ENCODE measurements at regions not wholly inside any gene's neighbourhood (a gene's known extent, or its start where the extent isn't known, plus 50 kb on each side); places are given as distances from the start of the nearest gene placed in this dataset.

DNA sequence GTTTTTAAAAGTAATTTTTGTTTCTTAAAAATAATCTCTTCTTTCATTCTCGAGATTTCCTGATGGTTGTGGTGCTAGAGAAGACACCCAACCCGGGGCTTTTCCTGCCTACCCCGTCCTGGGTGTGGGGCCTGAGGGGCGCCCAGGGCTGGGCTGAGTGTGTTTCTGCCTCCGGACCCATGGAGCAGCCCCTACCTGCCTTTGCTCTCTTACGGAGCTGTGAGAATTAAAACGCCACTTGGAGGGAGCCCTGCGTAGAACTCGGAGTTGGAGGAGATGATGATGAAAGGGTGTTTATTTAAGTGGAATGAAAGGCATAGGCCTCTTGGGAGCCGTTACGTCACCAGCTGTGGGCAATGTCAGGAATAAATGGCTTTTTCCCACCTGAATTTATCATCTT is 261.8 kb upstream of the SHH start:
- no peaks in the 10 kb centered on the region for H3K27me3 ChIP-seq (ENCODE audit: control insufficient read depth, insufficient read depth, low read length)
- TF ChIP-seq CTCF (IDR thresholded peaks at IDR 0.05; ENCODE audit: insufficient read depth, low read length, severe bottlenecking), result no peak
- H3K4me3 ChIP-seq (ENCODE audit: low read depth, low read length), result no peak overlapping the region
- DNase-seq (ENCODE audit: low read depth) (no peak), FAIRE-seq (no peak)
- H3K36me3 ChIP-seq (ENCODE audit: control insufficient read depth, insufficient read depth, low read length), result no peaks in the 10 kb centered on the region

DNA sequence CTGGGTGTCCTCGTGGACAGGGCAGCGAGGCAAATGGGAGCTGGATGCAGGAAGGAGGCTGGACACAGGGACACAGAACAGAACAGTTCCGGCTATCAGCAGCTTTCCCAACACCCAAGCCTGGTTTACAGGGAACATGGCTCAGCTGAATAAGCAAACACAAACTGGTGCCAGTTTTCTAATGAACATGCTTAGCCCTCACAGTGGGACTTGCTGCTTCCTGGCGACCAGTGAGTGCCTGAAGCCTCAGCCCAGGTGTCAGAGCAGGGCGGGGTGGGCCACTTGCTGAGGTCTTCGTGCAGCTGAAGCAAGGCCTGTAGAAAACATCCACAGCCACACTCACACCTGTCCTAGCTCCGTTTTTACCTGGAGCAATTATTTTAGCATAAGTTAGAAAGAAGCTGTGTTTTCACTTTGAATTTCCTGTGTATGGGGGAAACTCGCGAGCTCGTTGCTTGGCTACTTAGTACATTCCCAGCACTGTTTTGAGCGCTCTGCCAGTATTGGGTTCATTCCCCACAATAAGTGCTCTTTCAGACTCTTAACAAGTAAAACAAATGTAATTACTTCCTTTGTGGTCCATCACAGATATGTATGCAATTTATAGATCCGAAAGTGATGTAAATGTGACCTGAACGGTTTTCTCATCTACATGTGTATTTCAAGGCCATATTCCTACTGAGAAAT is 261.2 kb upstream of the SHH start:
- no peaks in the 10 kb centered on the region for H3K27me3 ChIP-seq (ENCODE audit: control insufficient read depth, insufficient read depth, low read length)
- no peaks in the 10 kb centered on the region for H3K36me3 ChIP-seq (ENCODE audit: control insufficient read depth, insufficient read depth, low read length)
- no peak for DNase-seq (ENCODE audit: low read depth)
- FAIRE-seq, result no peak
- H3K4me3 ChIP-seq (ENCODE audit: low read depth, low read length), result no peak overlapping the region
- TF ChIP-seq CTCF (IDR thresholded peaks at IDR 0.05; ENCODE audit: insufficient read depth, low read length, severe bottlenecking), result no peak

GRCh38 chr7:156071612-156072011 is 259.3 kb upstream of the SHH start:
- no peak for FAIRE-seq
- no peak for DNase-seq (ENCODE audit: low read depth)
- no peaks in the 10 kb centered on the region for H3K27me3 ChIP-seq (ENCODE audit: control insufficient read depth, insufficient read depth, low read length)
- no peaks in the 10 kb centered on the region for H3K36me3 ChIP-seq (ENCODE audit: control insufficient read depth, insufficient read depth, low read length)
- TF ChIP-seq CTCF (IDR thresholded peaks at IDR 0.05; ENCODE audit: insufficient read depth, low read length, severe bottlenecking), result no peak
- H3K4me3 ChIP-seq (ENCODE audit: low read depth, low read length), result no peak overlapping the region

DNA sequence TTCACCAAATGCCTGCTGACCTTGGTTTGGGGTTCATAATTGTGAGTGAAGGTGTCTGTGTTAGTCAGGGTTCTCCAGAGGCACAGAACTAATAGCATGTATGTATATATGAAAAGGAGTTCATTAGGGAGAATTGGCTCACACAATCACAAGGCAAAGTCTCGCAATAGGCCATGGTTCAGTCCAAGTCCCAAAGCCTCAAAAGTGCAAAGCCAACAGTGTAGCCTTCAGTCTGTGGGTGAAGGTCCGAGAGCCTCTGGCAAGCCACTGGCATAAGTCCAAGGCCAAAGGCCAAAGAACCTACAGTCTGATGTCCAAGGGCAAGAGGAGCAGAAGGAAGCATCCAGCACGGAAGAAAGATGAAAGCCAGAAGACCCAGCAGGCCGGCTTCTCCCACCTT is 257.6 kb upstream of the SHH start:
- no peaks in the 10 kb centered on the region for H3K27me3 ChIP-seq (ENCODE audit: control insufficient read depth, insufficient read depth, low read length)
- no peak overlapping the region for H3K4me3 ChIP-seq (ENCODE audit: low read depth, low read length)
- FAIRE-seq, result no peak
- no peak for DNase-seq (ENCODE audit: low read depth)
- no peaks in the 10 kb centered on the region for H3K36me3 ChIP-seq (ENCODE audit: control insufficient read depth, insufficient read depth, low read length)
- no peak for TF ChIP-seq CTCF (IDR thresholded peaks at IDR 0.05; ENCODE audit: insufficient read depth, low read length, severe bottlenecking)

DNA sequence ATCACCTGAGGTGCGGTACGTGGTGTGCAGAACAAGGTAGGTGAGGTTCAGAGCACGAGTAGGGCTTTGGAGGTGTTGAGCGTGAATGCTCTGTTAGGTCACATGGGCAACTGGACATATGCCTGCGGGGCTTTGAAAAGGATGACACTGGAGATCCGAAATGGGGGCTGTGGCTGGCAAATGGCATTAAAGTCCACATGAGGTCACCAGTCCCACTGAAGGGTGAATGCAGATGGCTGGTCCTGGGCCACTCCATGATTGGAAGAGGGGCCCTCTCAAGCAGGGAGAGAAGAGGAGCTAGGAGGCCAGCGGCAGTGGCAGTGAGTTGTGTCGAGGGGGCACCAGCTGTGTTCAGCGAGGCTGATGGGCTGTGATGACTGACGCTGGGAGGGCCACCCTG is 254.9 kb upstream of the SHH start:
- no peaks in the 10 kb centered on the region for H3K27me3 ChIP-seq (ENCODE audit: control insufficient read depth, insufficient read depth, low read length)
- H3K36me3 ChIP-seq (ENCODE audit: control insufficient read depth, insufficient read depth, low read length), result no peaks in the 10 kb centered on the region
- H3K4me3 ChIP-seq (ENCODE audit: low read depth, low read length), result no peak overlapping the region
- FAIRE-seq, result no peak
- no peak for TF ChIP-seq CTCF (IDR thresholded peaks at IDR 0.05; ENCODE audit: insufficient read depth, low read length, severe bottlenecking)
- no peak for DNase-seq (ENCODE audit: low read depth)

DNA sequence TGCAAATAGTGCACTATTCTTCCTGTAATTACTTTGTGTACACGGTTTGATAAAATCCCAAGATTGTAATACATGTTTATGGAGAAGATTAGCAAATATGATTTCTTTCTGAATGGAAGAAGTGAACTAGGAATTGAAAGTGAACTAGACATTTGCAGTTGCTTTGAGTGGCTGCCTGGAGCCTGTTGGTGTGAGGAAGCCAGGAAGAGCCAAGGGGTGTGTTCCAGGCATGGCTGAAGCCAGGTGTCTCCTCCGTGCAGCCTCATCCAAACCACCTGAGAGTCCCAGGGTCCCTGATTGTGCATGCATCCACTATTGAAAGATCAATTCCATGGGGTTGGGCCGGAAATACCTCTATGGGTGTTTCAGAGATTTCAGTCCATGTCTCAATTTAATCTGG is 253.1 kb upstream of the SHH start:
- FAIRE-seq, result no peak
- no peak for DNase-seq (ENCODE audit: low read depth)
- no peak for TF ChIP-seq CTCF (IDR thresholded peaks at IDR 0.05; ENCODE audit: insufficient read depth, low read length, severe bottlenecking)
- no peaks in the 10 kb centered on the region for H3K27me3 ChIP-seq (ENCODE audit: control insufficient read depth, insufficient read depth, low read length)
- H3K4me3 ChIP-seq (ENCODE audit: low read depth, low read length), result no peak overlapping the region
- H3K36me3 ChIP-seq (ENCODE audit: control insufficient read depth, insufficient read depth, low read length), result no peaks in the 10 kb centered on the region

Measured in bronchial epithelial cell (primary cell).